ENCODE measurements at regions not wholly inside any gene's neighbourhood (a gene's known extent, or its start where the extent isn't known, plus 50 kb on each side); places are given as distances from the start of the nearest gene placed in this dataset.

DNA sequence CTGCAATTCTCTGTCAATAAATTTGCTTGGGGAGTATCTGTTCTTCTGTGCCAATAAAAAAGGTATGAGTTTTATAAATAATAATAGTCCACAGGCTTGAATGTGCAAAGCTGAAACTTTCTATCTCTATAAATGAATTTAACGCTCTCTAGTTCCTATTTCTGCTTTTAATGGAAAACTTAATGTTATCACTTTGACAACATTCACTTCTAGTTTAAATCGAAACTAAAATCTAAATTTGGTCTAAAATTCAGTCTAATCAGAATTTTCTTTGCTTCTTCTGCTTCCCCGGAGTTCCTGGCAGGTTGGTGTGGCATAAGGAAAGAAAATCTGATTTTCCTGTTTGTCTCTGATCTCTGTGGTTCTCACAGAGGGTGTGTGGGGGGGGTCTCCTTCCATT is 450.1 kb upstream of the TBL1XR1 start:
- Histone ChIP-seq H3K9me2 (ENCODE audit: insufficient read depth, low read length) (no peaks in the 10 kb centered on the region), H4K20me1 (ENCODE audit: insufficient read depth) (no peaks in the 10 kb centered on the region), H3K4me3 (ENCODE audit: low read length) (no peak overlapping the region), H3K9ac (ENCODE audit: low read length) (no peak overlapping the region), H3K27me3 (ENCODE audit: insufficient read depth, low read depth, low read length) (no peaks in the 10 kb centered on the region), H3F3A (ENCODE audit: insufficient read depth, low read length, poor library complexity, severe bottlenecking) (no peaks in the 10 kb centered on the region), H3K36me3 (ENCODE audit: insufficient read depth, low read length) (no peaks in the 10 kb centered on the region), H3K27ac (ENCODE audit: low read length) (no peak overlapping the region), H3K9me3 (ENCODE audit: low read length) (no peaks in the 10 kb centered on the region), H3K79me2 (replicated peaks; ENCODE audit: insufficient read depth, low read length) (no peaks in the 10 kb centered on the region), H2AFZ (ENCODE audit: low read depth, low read length) (no peak overlapping the region), H3K4me2 (ENCODE audit: low read length) (no peak overlapping the region)
- TF ChIP-seq TAF1 (IDR thresholded peaks at IDR 0.05; ENCODE audit: low read depth) = no peak
- TF ChIP-seq, protein P1, sequence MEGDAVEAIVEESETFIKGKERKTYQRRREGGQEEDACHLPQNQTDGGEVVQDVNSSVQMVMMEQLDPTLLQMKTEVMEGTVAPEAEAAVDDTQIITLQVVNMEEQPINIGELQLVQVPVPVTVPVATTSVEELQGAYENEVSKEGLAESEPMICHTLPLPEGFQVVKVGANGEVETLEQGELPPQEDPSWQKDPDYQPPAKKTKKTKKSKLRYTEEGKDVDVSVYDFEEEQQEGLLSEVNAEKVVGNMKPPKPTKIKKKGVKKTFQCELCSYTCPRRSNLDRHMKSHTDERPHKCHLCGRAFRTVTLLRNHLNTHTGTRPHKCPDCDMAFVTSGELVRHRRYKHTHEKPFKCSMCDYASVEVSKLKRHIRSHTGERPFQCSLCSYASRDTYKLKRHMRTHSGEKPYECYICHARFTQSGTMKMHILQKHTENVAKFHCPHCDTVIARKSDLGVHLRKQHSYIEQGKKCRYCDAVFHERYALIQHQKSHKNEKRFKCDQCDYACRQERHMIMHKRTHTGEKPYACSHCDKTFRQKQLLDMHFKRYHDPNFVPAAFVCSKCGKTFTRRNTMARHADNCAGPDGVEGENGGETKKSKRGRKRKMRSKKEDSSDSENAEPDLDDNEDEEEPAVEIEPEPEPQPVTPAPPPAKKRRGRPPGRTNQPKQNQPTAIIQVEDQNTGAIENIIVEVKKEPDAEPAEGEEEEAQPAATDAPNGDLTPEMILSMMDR (IDR thresholded peaks at IDR 0.05; ENCODE audit: poor library complexity, severe bottlenecking) = no peak
- no peak for TF ChIP-seq RAD21 (conservative IDR thresholded peaks at IDR 0.05)
- TF ChIP-seq EP300 (conservative IDR thresholded peaks at IDR 0.05; ENCODE audit: poor library complexity, severe bottlenecking) = no peak
- no peak for TF ChIP-seq EZH2 (IDR thresholded peaks at IDR 0.05; ENCODE audit: borderline replicate concordance, insufficient read depth, low read length, poor library complexity, severe bottlenecking)
- TF ChIP-seq POLR2AphosphoS5 (IDR thresholded peaks at IDR 0.05) = no peak
- TF ChIP-seq MXI1 (conservative IDR thresholded peaks at IDR 0.05; ENCODE audit: poor library complexity, severe bottlenecking) = no peak
- no peak for TF ChIP-seq SMC3 (conservative IDR thresholded peaks at IDR 0.05; ENCODE audit: poor library complexity)
- TF ChIP-seq, protein P2, sequence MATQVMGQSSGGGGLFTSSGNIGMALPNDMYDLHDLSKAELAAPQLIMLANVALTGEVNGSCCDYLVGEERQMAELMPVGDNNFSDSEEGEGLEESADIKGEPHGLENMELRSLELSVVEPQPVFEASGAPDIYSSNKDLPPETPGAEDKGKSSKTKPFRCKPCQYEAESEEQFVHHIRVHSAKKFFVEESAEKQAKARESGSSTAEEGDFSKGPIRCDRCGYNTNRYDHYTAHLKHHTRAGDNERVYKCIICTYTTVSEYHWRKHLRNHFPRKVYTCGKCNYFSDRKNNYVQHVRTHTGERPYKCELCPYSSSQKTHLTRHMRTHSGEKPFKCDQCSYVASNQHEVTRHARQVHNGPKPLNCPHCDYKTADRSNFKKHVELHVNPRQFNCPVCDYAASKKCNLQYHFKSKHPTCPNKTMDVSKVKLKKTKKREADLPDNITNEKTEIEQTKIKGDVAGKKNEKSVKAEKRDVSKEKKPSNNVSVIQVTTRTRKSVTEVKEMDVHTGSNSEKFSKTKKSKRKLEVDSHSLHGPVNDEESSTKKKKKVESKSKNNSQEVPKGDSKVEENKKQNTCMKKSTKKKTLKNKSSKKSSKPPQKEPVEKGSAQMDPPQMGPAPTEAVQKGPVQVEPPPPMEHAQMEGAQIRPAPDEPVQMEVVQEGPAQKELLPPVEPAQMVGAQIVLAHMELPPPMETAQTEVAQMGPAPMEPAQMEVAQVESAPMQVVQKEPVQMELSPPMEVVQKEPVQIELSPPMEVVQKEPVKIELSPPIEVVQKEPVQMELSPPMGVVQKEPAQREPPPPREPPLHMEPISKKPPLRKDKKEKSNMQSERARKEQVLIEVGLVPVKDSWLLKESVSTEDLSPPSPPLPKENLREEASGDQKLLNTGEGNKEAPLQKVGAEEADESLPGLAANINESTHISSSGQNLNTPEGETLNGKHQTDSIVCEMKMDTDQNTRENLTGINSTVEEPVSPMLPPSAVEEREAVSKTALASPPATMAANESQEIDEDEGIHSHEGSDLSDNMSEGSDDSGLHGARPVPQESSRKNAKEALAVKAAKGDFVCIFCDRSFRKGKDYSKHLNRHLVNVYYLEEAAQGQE (IDR thresholded peaks at IDR 0.05; ENCODE audit: borderline replicate concordance) = no peak

DNA sequence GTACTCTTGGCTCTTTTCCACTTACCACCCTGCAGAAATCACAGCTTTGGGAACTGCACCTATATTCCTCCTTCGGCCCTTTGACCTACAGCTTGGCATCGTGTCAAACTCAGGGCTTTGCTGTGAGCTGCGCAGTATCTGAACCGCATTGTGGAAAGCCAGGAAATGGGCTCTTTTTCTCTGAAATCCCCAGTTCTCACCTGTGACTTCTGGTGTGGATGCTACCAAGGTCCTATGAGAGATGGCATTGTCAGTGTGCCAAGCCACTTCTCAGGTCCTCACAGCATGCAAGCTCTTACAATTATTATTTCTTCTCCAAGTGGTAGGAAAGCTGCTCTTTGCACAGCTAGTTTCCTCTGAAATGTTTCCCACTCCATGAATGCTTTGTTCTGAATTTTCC is 450.6 kb upstream of the TBL1XR1 start:
- Histone ChIP-seq H3K9me3 (ENCODE audit: low read length) (no peaks in the 10 kb centered on the region), H3K9ac (ENCODE audit: low read length) (no peak overlapping the region), H3K4me3 (ENCODE audit: low read length) (no peak overlapping the region), H3K36me3 (ENCODE audit: insufficient read depth, low read length) (no peaks in the 10 kb centered on the region), H3K9me2 (ENCODE audit: insufficient read depth, low read length) (no peaks in the 10 kb centered on the region), H4K20me1 (ENCODE audit: insufficient read depth) (no peaks in the 10 kb centered on the region), H3K79me2 (replicated peaks; ENCODE audit: insufficient read depth, low read length) (no peaks in the 10 kb centered on the region), H2AFZ (ENCODE audit: low read depth, low read length) (no peak overlapping the region), H3F3A (ENCODE audit: insufficient read depth, low read length, poor library complexity, severe bottlenecking) (no peaks in the 10 kb centered on the region), H3K27ac (ENCODE audit: low read length) (no peak overlapping the region), H3K4me2 (ENCODE audit: low read length) (no peak overlapping the region), H3K27me3 (ENCODE audit: insufficient read depth, low read depth, low read length) (no peaks in the 10 kb centered on the region)
- TF ChIP-seq MXI1 (conservative IDR thresholded peaks at IDR 0.05; ENCODE audit: poor library complexity, severe bottlenecking) = no peak
- no peak for TF ChIP-seq EZH2 (IDR thresholded peaks at IDR 0.05; ENCODE audit: borderline replicate concordance, insufficient read depth, low read length, poor library complexity, severe bottlenecking)
- no peak for TF ChIP-seq TAF1 (IDR thresholded peaks at IDR 0.05; ENCODE audit: low read depth)
- TF ChIP-seq POLR2AphosphoS5 (IDR thresholded peaks at IDR 0.05) = no peak
- TF ChIP-seq RAD21 (conservative IDR thresholded peaks at IDR 0.05) = no peak
- TF ChIP-seq, protein P2 (IDR thresholded peaks at IDR 0.05; ENCODE audit: borderline replicate concordance) = no peak
- no peak for TF ChIP-seq EP300 (conservative IDR thresholded peaks at IDR 0.05; ENCODE audit: poor library complexity, severe bottlenecking)
- TF ChIP-seq SMC3 (conservative IDR thresholded peaks at IDR 0.05; ENCODE audit: poor library complexity) = no peak
- TF ChIP-seq, protein P1 (IDR thresholded peaks at IDR 0.05; ENCODE audit: poor library complexity, severe bottlenecking) = no peak

All from neural cell (in vitro differentiated cells).